ENCODE measurements at regions not wholly inside any gene's neighbourhood (a gene's known extent, or its start where the extent isn't known, plus 50 kb on each side); places are given as distances from the start of the nearest gene placed in this dataset.

DNA sequence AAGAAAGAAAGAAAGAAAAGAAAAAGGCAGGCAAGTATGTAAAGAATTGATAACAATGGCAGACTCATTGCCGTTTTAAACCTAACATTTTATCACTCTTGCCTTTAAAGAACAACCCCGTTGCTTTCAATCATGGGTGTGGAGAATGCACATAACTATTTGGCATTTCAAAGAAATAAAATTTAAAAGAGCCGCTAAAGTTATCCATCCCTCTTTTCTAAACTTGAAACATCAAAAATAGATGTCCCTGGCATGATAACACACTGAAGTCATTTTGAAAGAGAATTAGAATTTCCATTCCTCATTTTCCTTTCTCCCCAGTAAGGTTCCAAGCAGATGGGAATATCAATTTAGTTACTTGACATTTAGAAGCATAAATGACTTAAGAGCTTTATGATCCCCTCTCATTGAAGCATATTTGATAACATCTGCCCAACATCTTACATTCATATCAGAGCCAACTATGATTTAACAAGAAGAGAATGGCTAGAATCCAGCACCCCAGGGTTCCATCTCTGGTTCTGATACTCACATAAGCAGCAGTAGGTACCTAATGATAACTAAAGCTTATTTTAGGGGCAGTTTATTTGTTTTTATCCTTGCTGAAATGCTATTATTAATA, 529.6 kb upstream of the LRRC4C start:
- H2AFZ ChIP-seq (ENCODE audit: insufficient read depth, low read depth, low read length, poor library complexity, severe bottlenecking) = no peak overlapping the region
- H3K9me3 ChIP-seq (replicated peaks in 1 of 2; ENCODE audit: control insufficient read depth in 1 of 2, insufficient read depth in 1 of 2, low read length in 2 of 2) = no peaks in the 10 kb centered on the region
- no peaks in the 10 kb centered on the region for H3K27me3 ChIP-seq (ENCODE audit: control insufficient read depth in 2 of 2, insufficient read depth in 2 of 2, low read length in 2 of 2)
- Mint-ChIP-seq H3K4me1 (no peaks in the 10 kb centered on the region), H3K27me3 (ENCODE audit: low read depth in 3 of 3) (peaks cover 0 to 2% (median 0%) of the 10 kb centered on the region in 3 donors), H3K27ac (no peak overlapping the region), H3K9me3 (peaks cover 0 to 1% (median 0%) of the 10 kb centered on the region in 7 donors), H3K36me3 (no peaks in the 10 kb centered on the region), H3K4me3 (no peak overlapping the region)
- TF ChIP-seq, protein P1, sequence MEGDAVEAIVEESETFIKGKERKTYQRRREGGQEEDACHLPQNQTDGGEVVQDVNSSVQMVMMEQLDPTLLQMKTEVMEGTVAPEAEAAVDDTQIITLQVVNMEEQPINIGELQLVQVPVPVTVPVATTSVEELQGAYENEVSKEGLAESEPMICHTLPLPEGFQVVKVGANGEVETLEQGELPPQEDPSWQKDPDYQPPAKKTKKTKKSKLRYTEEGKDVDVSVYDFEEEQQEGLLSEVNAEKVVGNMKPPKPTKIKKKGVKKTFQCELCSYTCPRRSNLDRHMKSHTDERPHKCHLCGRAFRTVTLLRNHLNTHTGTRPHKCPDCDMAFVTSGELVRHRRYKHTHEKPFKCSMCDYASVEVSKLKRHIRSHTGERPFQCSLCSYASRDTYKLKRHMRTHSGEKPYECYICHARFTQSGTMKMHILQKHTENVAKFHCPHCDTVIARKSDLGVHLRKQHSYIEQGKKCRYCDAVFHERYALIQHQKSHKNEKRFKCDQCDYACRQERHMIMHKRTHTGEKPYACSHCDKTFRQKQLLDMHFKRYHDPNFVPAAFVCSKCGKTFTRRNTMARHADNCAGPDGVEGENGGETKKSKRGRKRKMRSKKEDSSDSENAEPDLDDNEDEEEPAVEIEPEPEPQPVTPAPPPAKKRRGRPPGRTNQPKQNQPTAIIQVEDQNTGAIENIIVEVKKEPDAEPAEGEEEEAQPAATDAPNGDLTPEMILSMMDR (IDR thresholded peaks at IDR 0.05) = no peak
- H3K4me1 ChIP-seq (ENCODE audit: control insufficient read depth in 1 of 2, insufficient read depth in 2 of 2, low read length in 2 of 2) = no peaks in the 10 kb centered on the region
- no peak overlapping the region for H3K27ac ChIP-seq (ENCODE audit: low read depth in 1 of 2, low read length in 2 of 2)
- intact Hi-C loops (cut with micrococcal nuclease) = no loop called here
- no peaks in the 10 kb centered on the region for H3K79me2 ChIP-seq (ENCODE audit: insufficient read depth, low read length)
- H3K4me2 ChIP-seq (replicated peaks; ENCODE audit: extremely low read depth, low read length, poor library complexity, severe bottlenecking) = no peak overlapping the region
- H3K4me3 ChIP-seq (replicated peaks in 1 of 3; ENCODE audit: low read depth in 2 of 3, low read length in 3 of 3) = no peak overlapping the region
- WGBS (ENCODE audit: insufficient coverage) = no CpG with 5 or more reads among the region's 3 CpGs
- H3K36me3 ChIP-seq (replicated peaks in 1 of 2; ENCODE audit: control insufficient read depth in 1 of 2, insufficient read depth in 2 of 2, low read length in 2 of 2) = no peaks in the 10 kb centered on the region
- no peak overlapping the region for H3K9ac ChIP-seq (ENCODE audit: insufficient read depth, low read length, poor library complexity, severe bottlenecking)
- no peak for DNase-seq
- no peaks in the 10 kb centered on the region for H4K20me1 ChIP-seq (ENCODE audit: insufficient read depth, low read length)

DNA sequence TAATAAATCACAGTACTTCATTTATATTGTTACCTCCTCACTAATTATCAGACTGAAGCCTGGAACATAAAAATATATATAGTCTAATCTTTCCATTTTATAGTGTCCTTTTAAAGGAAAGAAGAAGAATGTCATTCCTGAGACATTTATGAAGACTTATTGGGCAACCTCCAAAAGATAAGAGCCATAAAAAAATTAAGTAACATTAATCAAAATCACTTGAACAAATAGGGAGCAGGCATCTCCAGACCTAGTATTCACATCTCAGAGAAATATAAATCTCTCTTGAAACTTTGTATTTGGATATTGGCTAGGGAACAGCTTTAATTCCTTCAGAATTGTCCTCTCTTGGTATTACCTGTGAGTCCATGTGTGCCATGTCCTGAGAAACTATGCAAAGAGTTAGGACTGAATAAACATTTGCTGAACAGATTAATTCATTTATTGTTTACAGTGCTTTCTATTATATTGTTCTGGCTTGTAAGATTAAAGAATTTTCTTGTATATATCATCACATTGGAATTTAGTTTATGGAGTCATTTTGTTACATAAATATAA, 530.5 kb upstream of the LRRC4C start:
- H4K20me1 ChIP-seq (ENCODE audit: insufficient read depth, low read length) = no peaks in the 10 kb centered on the region
- H3K4me1 Mint-ChIP-seq = no peaks in the 10 kb centered on the region
- H3K36me3 Mint-ChIP-seq = no peaks in the 10 kb centered on the region
- no peaks in the 10 kb centered on the region for H3K27me3 ChIP-seq (ENCODE audit: control insufficient read depth in 2 of 2, insufficient read depth in 2 of 2, low read length in 2 of 2)
- no peak overlapping the region for H3K27ac Mint-ChIP-seq
- no peaks in the 10 kb centered on the region for H3K9me3 Mint-ChIP-seq
- no peaks in the 10 kb centered on the region for H3K36me3 ChIP-seq (replicated peaks in 1 of 2; ENCODE audit: control insufficient read depth in 1 of 2, insufficient read depth in 2 of 2, low read length in 2 of 2)
- no peak overlapping the region for H3K4me3 ChIP-seq (replicated peaks in 1 of 3; ENCODE audit: low read depth in 2 of 3, low read length in 3 of 3)
- peaks cover 0 to 2% (median 0%) of the 10 kb centered on the region in 3 donors for H3K27me3 Mint-ChIP-seq (ENCODE audit: low read depth in 3 of 3)
- H3K79me2 ChIP-seq (ENCODE audit: insufficient read depth, low read length) = no peaks in the 10 kb centered on the region
- H3K27ac ChIP-seq (ENCODE audit: low read depth in 1 of 2, low read length in 2 of 2) = no peak overlapping the region
- no peaks in the 10 kb centered on the region for H3K4me1 ChIP-seq (ENCODE audit: control insufficient read depth in 1 of 2, insufficient read depth in 2 of 2, low read length in 2 of 2)
- H3K9ac ChIP-seq (ENCODE audit: insufficient read depth, low read length, poor library complexity, severe bottlenecking) = no peak overlapping the region
- DNase-seq = no peak
- no peak overlapping the region for H2AFZ ChIP-seq (ENCODE audit: insufficient read depth, low read depth, low read length, poor library complexity, severe bottlenecking)
- H3K4me3 Mint-ChIP-seq = no peak overlapping the region
- no peak overlapping the region for H3K4me2 ChIP-seq (replicated peaks; ENCODE audit: extremely low read depth, low read length, poor library complexity, severe bottlenecking)
- TF ChIP-seq, protein P1 (IDR thresholded peaks at IDR 0.05) = no peak
- intact Hi-C loops (cut with micrococcal nuclease) = no loop called here
- H3K9me3 ChIP-seq (replicated peaks in 1 of 2; ENCODE audit: control insufficient read depth in 1 of 2, insufficient read depth in 1 of 2, low read length in 2 of 2) = no peaks in the 10 kb centered on the region
